ENCODE measurements at regions not wholly inside any gene's neighbourhood (a gene's known extent, or its start where the extent isn't known, plus 50 kb on each side); places are given as distances from the start of the nearest gene placed in this dataset.

DNA sequence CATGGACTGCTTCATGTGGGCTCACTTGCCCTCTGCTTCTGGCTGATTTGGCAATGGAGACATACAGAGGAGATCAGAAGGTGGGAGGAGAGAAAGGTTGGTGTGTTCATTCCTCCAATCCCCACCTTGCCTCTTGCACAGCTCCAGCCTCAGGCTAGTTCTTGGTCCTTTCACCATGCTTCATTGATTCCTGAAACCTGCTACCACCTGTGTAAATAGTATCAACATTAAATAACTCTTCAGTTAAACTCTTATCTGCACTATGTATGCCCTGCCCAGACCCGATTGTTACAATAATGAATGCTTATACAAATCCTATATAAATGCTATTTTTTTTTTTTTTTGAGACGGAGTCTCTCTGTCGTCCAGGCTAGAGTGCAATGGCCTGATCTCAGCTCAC, 174.5 kb downstream of the CD83 start:
- TF ChIP-seq, protein P1, sequence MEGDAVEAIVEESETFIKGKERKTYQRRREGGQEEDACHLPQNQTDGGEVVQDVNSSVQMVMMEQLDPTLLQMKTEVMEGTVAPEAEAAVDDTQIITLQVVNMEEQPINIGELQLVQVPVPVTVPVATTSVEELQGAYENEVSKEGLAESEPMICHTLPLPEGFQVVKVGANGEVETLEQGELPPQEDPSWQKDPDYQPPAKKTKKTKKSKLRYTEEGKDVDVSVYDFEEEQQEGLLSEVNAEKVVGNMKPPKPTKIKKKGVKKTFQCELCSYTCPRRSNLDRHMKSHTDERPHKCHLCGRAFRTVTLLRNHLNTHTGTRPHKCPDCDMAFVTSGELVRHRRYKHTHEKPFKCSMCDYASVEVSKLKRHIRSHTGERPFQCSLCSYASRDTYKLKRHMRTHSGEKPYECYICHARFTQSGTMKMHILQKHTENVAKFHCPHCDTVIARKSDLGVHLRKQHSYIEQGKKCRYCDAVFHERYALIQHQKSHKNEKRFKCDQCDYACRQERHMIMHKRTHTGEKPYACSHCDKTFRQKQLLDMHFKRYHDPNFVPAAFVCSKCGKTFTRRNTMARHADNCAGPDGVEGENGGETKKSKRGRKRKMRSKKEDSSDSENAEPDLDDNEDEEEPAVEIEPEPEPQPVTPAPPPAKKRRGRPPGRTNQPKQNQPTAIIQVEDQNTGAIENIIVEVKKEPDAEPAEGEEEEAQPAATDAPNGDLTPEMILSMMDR (IDR thresholded peaks at IDR 0.05 in 4 of 5, conservative IDR thresholded peaks at IDR 0.05 in 1 of 5): no peak
- no peak for TF ChIP-seq POLR2A (IDR thresholded peaks at IDR 0.05)
